ENCODE measurements at regions not wholly inside any gene's neighbourhood (a gene's known extent, or its start where the extent isn't known, plus 50 kb on each side); places are given as distances from the start of the nearest gene placed in this dataset.
"Not testable (repeated sequence)": the region's sequence is repeated elsewhere in the genome, so short reads cannot be mapped to it uniquely, and the experiment has no call there.

GRCh38 chr7:24378871-24379616 lies 95.1 kb downstream of the NPY start:
- CTCF ChIA-PET, result no interaction called here
- H3K4me3 Mint-ChIP-seq, result no peak overlapping the region
- H3K27me3 Mint-ChIP-seq, result peaks cover 6% of the 10 kb centered on the region
- H3K9me3 Mint-ChIP-seq, result no peaks in the 10 kb centered on the region
- DNase-seq, result no peak
- no peaks in the 10 kb centered on the region for H3K36me3 Mint-ChIP-seq (ENCODE audit: low read depth)
- no peaks in the 10 kb centered on the region for H3K4me1 Mint-ChIP-seq
- H3K27ac Mint-ChIP-seq, result no peak overlapping the region
- POLR2A ChIA-PET, result no interaction called here

DNA sequence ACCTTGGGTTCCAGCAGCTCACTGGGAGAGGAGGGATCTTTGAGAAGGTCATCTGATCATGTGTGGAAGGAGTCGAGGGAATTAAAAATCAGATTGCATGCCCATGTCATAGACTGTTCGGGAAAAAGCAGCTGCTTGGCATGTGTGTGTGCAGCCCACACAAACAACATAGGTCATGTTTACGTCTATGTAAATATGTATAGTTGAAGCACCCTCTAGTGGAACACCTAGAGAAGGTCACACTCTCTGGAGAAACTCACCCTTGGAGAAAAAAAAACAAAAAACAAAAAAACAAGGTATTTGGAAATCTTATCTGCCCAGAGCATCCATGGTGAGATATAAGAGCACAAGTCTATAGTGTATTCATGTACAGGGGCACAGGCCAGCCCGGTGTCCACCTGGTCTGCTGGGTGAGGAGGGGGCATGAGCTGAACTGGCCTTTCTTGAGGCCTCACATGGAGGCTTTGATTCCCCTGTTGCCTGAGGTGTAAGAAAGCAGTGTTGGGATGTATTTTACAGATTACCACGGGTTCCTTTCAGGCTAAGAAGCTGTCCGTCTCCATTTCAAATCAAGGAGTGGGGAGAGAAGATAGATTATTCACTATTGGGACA lies 98.0 kb downstream of the NPY start:
- peaks cover 6% of the 10 kb centered on the region for H3K27me3 Mint-ChIP-seq
- CTCF ChIA-PET, result interaction anchor here (0.8 to 2.1 kb wide), 6 partner anchors 9 to 519 kb away, joined by 3 to 8 read pairs (median 3); no protein-coding TSS in a partner anchor
- H3K36me3 Mint-ChIP-seq (ENCODE audit: low read depth), result no peaks in the 10 kb centered on the region
- no peak overlapping the region for H3K4me3 Mint-ChIP-seq
- H3K9me3 Mint-ChIP-seq, result no peaks in the 10 kb centered on the region
- H3K4me1 Mint-ChIP-seq, result no peaks in the 10 kb centered on the region
- DNase-seq, result no peak
- POLR2A ChIA-PET, result no interaction called here
- no peak overlapping the region for H3K27ac Mint-ChIP-seq

DNA sequence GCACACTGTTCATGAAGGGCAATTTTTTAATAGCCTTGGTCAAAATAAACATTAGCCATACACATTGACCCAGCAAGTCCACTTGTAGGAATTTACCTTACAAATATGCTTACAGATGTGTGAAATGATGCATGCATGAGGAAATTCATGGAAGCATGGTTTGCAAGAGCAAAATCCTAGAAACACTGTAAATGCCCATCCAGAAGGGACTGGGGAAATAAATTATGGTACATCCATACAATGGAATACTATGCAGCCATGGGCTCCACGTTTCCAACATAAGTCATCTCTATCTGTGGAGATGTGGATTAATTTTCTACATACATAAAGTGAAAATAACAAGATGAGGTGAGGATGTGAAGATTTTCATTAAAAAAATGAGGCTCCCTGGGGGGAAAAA lies 99.1 kb downstream of the NPY start:
- Mint-ChIP-seq H3K4me1 (no peaks in the 10 kb centered on the region), H3K4me3 (no peak overlapping the region), H3K9me3 (no peaks in the 10 kb centered on the region), H3K27ac (no peak overlapping the region), H3K36me3 (ENCODE audit: low read depth) (no peaks in the 10 kb centered on the region), H3K27me3 (peaks cover 6% of the 10 kb centered on the region)
- ChIA-PET POLR2A (no interaction called here), CTCF (interaction anchor here (0.7 kb wide), 1 partner anchor 36 kb away, joined by 3 read pairs; no protein-coding TSS in a partner anchor)
- no peak for DNase-seq

GRCh38 chr7:24384362-24385030 lies 100.5 kb downstream of the NPY start:
- ChIA-PET POLR2A (no interaction called here), CTCF (interaction anchor here (1.5 kb wide), 1 partner anchor 66 kb away, joined by 4 read pairs; no protein-coding TSS in a partner anchor)
- H3K9me3 Mint-ChIP-seq, result no peaks in the 10 kb centered on the region
- H3K36me3 Mint-ChIP-seq (ENCODE audit: low read depth), result no peaks in the 10 kb centered on the region
- no peak overlapping the region for H3K4me3 Mint-ChIP-seq
- no peak for DNase-seq
- no peaks in the 10 kb centered on the region for H3K4me1 Mint-ChIP-seq
- H3K27ac Mint-ChIP-seq, result no peak overlapping the region
- H3K27me3 Mint-ChIP-seq, result peaks cover 6% of the 10 kb centered on the region

DNA sequence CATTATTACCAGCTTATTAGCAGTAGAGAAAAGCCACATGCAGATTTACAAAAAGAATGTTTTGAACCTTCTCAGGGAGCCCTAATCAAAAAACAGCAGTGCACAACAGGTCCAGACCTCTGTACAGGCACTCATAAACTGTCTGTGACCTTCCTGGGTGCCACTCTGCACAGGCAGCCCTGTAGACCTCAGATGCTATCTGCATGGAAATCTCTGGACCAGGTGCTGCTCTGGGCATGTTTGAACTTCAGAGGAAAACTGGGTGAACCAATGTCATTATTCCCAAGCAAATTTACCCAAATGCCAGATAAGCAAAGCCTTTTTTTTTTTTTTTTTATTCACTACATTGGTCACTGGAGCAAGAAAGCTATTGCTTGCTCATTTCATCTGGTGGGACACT lies 104.2 kb downstream of the NPY start:
- Mint-ChIP-seq H3K27me3 (peaks cover 2% of the 10 kb centered on the region), H3K4me1 (no peaks in the 10 kb centered on the region), H3K9me3 (no peaks in the 10 kb centered on the region), H3K4me3 (no peak overlapping the region), H3K36me3 (ENCODE audit: low read depth) (no peaks in the 10 kb centered on the region), H3K27ac (no peak overlapping the region)
- ChIA-PET CTCF (no interaction called here), POLR2A (no interaction called here)
- DNase-seq, result no peak

DNA sequence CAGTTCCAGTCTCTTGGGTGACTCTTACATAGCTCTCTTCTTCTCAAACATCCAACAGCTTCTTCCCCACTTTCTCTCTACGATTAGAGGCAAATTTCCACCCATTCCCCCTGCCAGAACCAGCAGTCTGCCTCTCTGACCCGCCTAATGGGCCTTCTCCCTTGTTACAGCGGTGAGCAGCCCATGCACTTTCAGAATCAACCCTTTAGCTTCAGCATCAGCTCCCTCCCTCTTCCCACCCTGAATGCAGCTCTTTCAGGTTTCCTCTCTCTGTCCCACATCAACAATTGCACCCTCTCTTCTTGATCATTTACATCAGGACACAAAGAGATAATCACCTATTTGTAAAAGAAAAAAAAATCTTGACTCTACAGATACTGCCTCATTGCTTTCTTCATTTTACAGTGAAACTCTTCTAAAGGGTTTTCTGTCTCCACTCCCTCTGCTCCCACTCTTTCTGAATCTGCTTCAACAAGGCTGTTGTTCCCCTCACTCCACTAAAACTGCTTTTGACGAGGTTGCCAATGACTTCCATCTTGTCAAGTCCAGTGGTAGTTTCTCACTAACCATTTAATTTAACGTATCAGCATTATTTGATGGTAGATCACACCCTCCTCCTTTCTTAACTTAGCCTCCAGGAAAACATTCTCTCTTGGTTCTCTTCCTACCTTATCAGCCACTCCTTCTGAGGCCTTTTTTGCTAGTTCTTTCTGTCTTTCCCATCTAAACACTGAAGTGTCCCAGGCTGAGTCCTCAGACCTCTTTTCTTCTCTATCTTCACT lies 106.6 kb downstream of the NPY start:
- Mint-ChIP-seq H3K27ac (no peak overlapping the region), H3K4me1 (no peaks in the 10 kb centered on the region), H3K36me3 (ENCODE audit: low read depth) (no peaks in the 10 kb centered on the region), H3K27me3 (peaks cover 2% of the 10 kb centered on the region), H3K4me3 (no peak overlapping the region), H3K9me3 (no peaks in the 10 kb centered on the region)
- DNase-seq, result no peak
- ChIA-PET POLR2A (no interaction called here), CTCF (no interaction called here)

- Mint-ChIP-seq H3K9me3 (no peaks in the 10 kb centered on the region), H3K36me3 (ENCODE audit: low read depth) (no peaks in the 10 kb centered on the region), H3K4me3 (no peak overlapping the region), H3K4me1 (no peaks in the 10 kb centered on the region), H3K27ac (no peak overlapping the region), H3K27me3 (peaks cover 2% of the 10 kb centered on the region)
- CTCF ChIA-PET, result no interaction called here
- POLR2A ChIA-PET, result no interaction called here
- DNase-seq, result no peak
Measured at GRCh38 chr7:24392774-24393173, 108.8 kb downstream of the NPY start.

- H3K4me1 Mint-ChIP-seq, result no peaks in the 10 kb centered on the region
- H3K9me3 Mint-ChIP-seq, result no peaks in the 10 kb centered on the region
- CTCF ChIA-PET, result no interaction called here
- no peaks in the 10 kb centered on the region for H3K36me3 Mint-ChIP-seq (ENCODE audit: low read depth)
- H3K27ac Mint-ChIP-seq, result no peak overlapping the region
- DNase-seq, result no peak
- H3K4me3 Mint-ChIP-seq, result no peak overlapping the region
- H3K27me3 Mint-ChIP-seq, result peaks cover 4% of the 10 kb centered on the region
- POLR2A ChIA-PET, result no interaction called here
Measured at GRCh38 chr7:24395512-24395911, 111.5 kb downstream of the NPY start.

DNA sequence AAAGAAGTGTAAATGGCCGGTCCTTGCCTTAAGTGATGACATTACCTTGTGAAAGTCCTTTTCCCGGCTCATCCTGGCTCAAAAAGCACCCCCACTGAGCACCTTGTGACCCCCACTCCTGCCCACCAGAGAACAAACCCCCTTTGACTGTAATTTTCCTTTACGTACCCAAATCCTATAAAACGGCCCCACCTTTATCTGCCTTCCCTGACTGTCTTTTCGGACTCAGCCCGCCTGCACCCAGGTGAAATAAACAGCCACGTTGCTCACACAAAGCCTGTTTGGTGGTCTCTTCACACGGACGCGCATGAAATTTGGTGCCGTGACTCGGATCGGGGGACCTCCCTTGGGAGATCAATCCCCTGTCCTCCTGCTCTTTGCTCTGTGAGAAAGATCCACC lies 112.4 kb downstream of the NPY start:
- DNase-seq; H3K27ac Mint-ChIP-seq; POLR2A ChIA-PET; H3K4me3 Mint-ChIP-seq; H3K4me1 Mint-ChIP-seq; H3K27me3 Mint-ChIP-seq; CTCF ChIA-PET; H3K36me3 Mint-ChIP-seq (ENCODE audit: low read depth); H3K9me3 Mint-ChIP-seq: not testable (repeated sequence)

DNA sequence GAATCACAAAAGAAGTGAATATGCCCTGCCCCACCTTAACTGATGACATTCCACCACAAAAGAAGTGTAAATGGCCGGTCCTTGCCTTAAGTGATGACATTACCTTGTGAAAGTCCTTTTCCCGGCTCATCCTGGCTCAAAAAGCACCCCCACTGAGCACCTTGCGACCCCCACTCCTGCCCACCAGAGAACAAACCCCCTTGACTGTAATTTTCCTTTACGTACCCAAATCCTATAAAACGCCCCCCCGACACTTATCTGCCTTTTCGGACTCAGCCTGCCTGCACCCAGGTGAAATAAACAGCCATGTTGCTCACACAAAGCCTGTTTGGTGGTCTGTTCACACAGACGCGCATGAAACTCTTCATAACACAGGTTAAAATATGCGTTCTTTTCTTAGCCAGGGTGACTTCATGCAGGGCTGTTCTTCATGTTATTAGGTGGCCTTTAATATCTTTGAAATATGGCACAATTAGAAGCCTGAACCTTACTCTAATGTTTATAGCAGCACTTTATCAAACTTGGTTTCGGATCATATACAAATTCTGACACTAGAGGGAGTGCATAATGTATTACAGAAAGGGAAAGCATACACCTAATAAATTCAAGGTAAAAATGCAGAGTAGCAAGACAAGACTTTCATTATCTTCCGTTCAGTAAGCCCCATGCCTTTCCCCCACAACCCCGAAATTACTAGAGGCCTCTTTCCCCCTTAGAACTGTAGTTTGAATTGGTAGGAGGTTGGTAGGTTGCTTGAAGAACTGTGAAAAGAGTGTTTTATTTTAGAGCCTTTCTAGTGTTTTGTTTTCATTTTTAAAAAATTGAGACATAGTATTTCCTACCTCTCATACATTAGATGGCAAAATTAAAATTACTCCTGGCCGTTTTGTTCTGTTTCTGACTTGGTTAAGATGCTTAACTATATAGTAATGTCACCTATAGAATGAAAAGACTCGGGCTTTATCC lies 117.9 kb downstream of the NPY start:
- no peak for DNase-seq
- H3K4me1 Mint-ChIP-seq, result no peaks in the 10 kb centered on the region
- H3K4me3 Mint-ChIP-seq, result no peak overlapping the region
- H3K9me3 Mint-ChIP-seq, result no peaks in the 10 kb centered on the region
- CTCF ChIA-PET, result interaction anchor here (0.6 kb wide), 1 partner anchor 181 kb away, joined by 3 read pairs; no protein-coding TSS in a partner anchor
- no peak overlapping the region for H3K27ac Mint-ChIP-seq
- POLR2A ChIA-PET, result no interaction called here
- peaks cover 2% of the 10 kb centered on the region for H3K27me3 Mint-ChIP-seq
- H3K36me3 Mint-ChIP-seq (ENCODE audit: low read depth), result no peaks in the 10 kb centered on the region

DNA sequence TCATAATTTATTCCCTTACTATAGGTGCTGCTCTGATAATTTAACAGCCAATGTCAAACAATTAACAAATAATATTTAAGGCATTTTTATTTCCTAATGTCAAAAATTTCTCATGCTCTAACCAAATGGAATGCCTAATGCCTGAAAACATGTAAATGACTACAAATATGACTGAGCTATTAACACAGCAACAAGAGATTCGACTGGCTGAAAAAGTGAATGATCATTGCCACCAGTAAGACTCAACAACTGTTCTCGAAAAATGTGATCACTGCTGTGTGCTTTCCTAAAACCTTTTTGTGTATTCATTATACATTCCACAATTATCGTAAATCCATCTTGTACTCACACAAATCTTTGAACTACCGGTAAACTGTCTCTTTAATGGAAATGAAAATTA lies 118.7 kb downstream of the NPY start:
- no peak overlapping the region for H3K27ac Mint-ChIP-seq
- H3K4me3 Mint-ChIP-seq, result no peak overlapping the region
- POLR2A ChIA-PET, result no interaction called here
- H3K36me3 Mint-ChIP-seq (ENCODE audit: low read depth), result no peaks in the 10 kb centered on the region
- H3K9me3 Mint-ChIP-seq, result no peaks in the 10 kb centered on the region
- DNase-seq, result no peak
- CTCF ChIA-PET, result interaction anchor here (0.6 kb wide), 1 partner anchor 180 kb away, joined by 3 read pairs; no protein-coding TSS in a partner anchor
- no peaks in the 10 kb centered on the region for H3K4me1 Mint-ChIP-seq
- peaks cover 2% of the 10 kb centered on the region for H3K27me3 Mint-ChIP-seq

DNA sequence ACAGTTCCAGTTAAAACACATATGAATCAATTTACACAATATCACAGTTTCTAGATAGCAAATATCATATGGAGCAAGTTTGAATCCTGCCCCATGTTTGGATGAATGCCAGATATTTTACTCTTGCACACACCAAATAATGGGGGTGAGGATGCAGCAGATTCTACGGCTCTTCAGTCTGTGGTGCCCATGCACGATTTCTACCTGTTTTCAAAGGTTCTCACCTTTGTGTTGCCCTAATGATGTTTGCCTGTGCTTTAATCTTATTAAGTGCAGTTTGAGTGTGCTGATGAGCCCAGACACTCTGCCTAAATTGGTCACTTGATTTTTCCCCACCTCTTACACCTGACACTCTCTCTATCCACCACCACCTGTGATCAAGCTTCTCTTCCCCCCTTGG lies 119.6 kb downstream of the NPY start:
- POLR2A ChIA-PET, result no interaction called here
- no peaks in the 10 kb centered on the region for H3K4me1 Mint-ChIP-seq
- no peaks in the 10 kb centered on the region for H3K9me3 Mint-ChIP-seq
- CTCF ChIA-PET, result no interaction called here
- no peak for DNase-seq
- H3K27me3 Mint-ChIP-seq, result peaks cover 2% of the 10 kb centered on the region
- no peaks in the 10 kb centered on the region for H3K36me3 Mint-ChIP-seq (ENCODE audit: low read depth)
- no peak overlapping the region for H3K4me3 Mint-ChIP-seq
- H3K27ac Mint-ChIP-seq, result no peak overlapping the region
